ENCODE measurements at regions not wholly inside any gene's neighbourhood (a gene's known extent, or its start where the extent isn't known, plus 50 kb on each side); places are given as distances from the start of the nearest gene placed in this dataset.

GRCh38 chr10:36110097-36110496 is 468.0 kb upstream of the FZD8 start:
- TF ChIP-seq CTCF (IDR thresholded peaks at IDR 0.05; ENCODE audit: insufficient read depth, low read depth, low read length) (no peak), EZH2 (IDR thresholded peaks at IDR 0.05; ENCODE audit: insufficient read depth, low read length) (no peak)

Measured in astrocyte (in vitro differentiated cells and primary cell).